GM19025 (cell line): ENCODE measurements at regions not wholly inside any gene's neighbourhood (a gene's known extent, or its start where the extent isn't known, plus 50 kb on each side); places are given as distances from the start of the nearest gene placed in this dataset.

Experiments
- ATAC-seq: cut with Tn5 transposase; IDR thresholded peaks from one replicate; pipeline ENCODE4 v1.9.1; 2021; ENCODE audit warnings: mild to moderate bottlenecking, low read depth, moderate library complexity; ENCODE audit not compliant: unreplicated experiment

- no peak for ATAC-seq
Measured at GRCh38 chr21:16667395-16667794, 845.4 kb upstream of the CXADR start.

- no peak for ATAC-seq
Measured at GRCh38 chr21:16674949-16675348, 837.9 kb upstream of the CXADR start.

- ATAC-seq, result no peak
Measured at GRCh38 chr21:16676391-16676790, 836.5 kb upstream of the CXADR start.

GRCh38 chr21:16678429-16679160 lies 834.2 kb upstream of the CXADR start:
- ATAC-seq, result no peak

GRCh38 chr21:16695074-16695473 lies 817.8 kb upstream of the CXADR start:
- no peak for ATAC-seq

GRCh38 chr21:16707274-16707673 lies 805.6 kb upstream of the CXADR start:
- no peak for ATAC-seq

GRCh38 chr21:16708101-16708835 lies 804.6 kb upstream of the CXADR start:
- ATAC-seq, result no peak

GRCh38 chr21:16709866-16710550 lies 802.8 kb upstream of the CXADR start:
- ATAC-seq, result no peak

GRCh38 chr21:16711757-16712156 lies 801.1 kb upstream of the CXADR start:
- ATAC-seq, result no peak

- no peak for ATAC-seq
Measured at GRCh38 chr21:16713331-16714117, 799.3 kb upstream of the CXADR start.

GRCh38 chr21:16740511-16740910 lies 772.3 kb upstream of the CXADR start:
- ATAC-seq, result no peak

- no peak for ATAC-seq
Measured at GRCh38 chr21:16741141-16741665, 771.6 kb upstream of the CXADR start.

- ATAC-seq, result no peak
Measured at GRCh38 chr21:16742131-16742641, 770.7 kb upstream of the CXADR start.

- ATAC-seq, result no peak
Measured at GRCh38 chr21:16742741-16743140, 770.1 kb upstream of the CXADR start.

GRCh38 chr21:16743317-16743716 lies 769.5 kb upstream of the CXADR start:
- no peak for ATAC-seq

GRCh38 chr21:16750926-16751325 lies 761.9 kb upstream of the CXADR start:
- ATAC-seq, result no peak

- no peak for ATAC-seq
Measured at GRCh38 chr21:16751695-16752474, 761.0 kb upstream of the CXADR start.

- no peak for ATAC-seq
Measured at GRCh38 chr21:16752475-16752857, 760.4 kb upstream of the CXADR start.

- ATAC-seq, result no peak
Measured at GRCh38 chr21:16755061-16755460, 757.8 kb upstream of the CXADR start.

- no peak for ATAC-seq
Measured at GRCh38 chr21:16767201-16767600, 745.6 kb upstream of the CXADR start.
